AG04450 (cell line): ENCODE measurements at regions not wholly inside any gene's neighbourhood (a gene's known extent, or its start where the extent isn't known, plus 50 kb on each side); places are given as distances from the start of the nearest gene placed in this dataset.

Source experiments
- CTCF ChIA-PET: fragments of 300-600, 350-600 bp; formaldehyde crosslinking; extraction: SDS; loops from one replicate; lab custom pipeline; 2022; ENCODE audit warnings: antibody characterized with exemption, inconsistent platforms; lab: Charles Lee
- POLR2A ChIA-PET: fragments of 350-600 bp; formaldehyde crosslinking; extraction: SDS; loops from one replicate; lab custom pipeline; 2021; ENCODE audit warnings: antibody characterized with exemption, inconsistent platforms; lab: Yijun Ruan, JAX
- DNase-seq: peaks from one replicate; pipeline ENCODE4 v3.0.0-alpha.2; 2011; ENCODE audit warnings: low read depth, low spot score
- H3K27ac ChIP-seq: one replicate; pipeline ENCODE4 v1.5.1; 2012; ENCODE audit warnings: low read depth, low read length, control low read depth
- H3K27me3 ChIP-seq: one replicate; pipeline ENCODE4 v1.6.0; 2012; ENCODE audit warnings: low read length; ENCODE audit not compliant: control insufficient read depth, insufficient read depth
- H3K4me3 ChIP-seq: 2 replicates; pipeline ENCODE4 v1.5.1; 2011; ENCODE audit warnings: mild to moderate bottlenecking, low read depth, low read length, control low read depth
- H3K9me3 ChIP-seq: 2 replicates; pipeline ENCODE4 v1.5.1; 2012; ENCODE audit warnings: low read length; ENCODE audit not compliant: control insufficient read depth, insufficient read depth
- TF ChIP-seq, protein P1 (sequence below): IDR thresholded peaks from 2 replicates; pipeline ENCODE4 v1.5.1; 2011; ENCODE audit warnings: low read depth, low read length, control low read depth, inconsistent platforms

DNA sequence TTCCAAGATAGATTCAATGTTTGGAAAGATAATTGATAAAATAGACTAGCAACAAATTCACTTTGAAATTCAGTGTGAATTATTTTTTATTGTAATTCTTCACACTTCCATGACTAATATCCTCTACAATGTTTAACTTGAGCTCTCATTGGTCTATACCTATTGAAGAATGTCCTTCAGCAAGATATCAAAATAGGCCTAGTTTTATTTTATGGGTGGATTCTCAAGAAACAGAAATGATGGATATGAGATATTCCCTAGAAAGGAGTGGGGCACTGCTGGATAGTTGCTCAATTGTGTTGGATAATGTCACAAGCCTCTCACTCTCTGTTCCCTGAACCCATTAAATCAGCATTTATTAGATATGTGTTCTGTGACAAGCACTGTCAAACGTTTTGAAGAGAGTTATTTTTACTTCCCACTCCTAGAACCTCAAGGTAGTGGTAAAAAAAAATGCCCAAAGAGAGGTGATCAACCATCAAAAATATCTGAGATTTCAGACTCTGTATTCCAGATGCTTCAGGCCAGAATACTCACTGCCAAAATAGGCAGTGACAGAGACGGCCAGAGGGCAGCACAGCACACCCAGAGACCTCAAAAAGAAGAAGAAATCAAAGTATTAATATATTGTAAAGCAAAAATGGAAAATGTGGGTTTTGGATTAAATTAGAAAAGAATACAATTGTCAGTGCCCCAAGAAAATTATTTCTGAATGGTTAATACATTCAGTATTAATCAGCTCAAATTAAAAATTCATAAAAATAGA lies 87.5 kb downstream of the TRIB2 start:
- ChIA-PET POLR2A (no interaction called here), CTCF (interaction anchor here (1.1 kb wide), 1 partner anchor 25 kb away, joined by 3 read pairs; no protein-coding TSS in a partner anchor)
- TF ChIP-seq, protein P1, sequence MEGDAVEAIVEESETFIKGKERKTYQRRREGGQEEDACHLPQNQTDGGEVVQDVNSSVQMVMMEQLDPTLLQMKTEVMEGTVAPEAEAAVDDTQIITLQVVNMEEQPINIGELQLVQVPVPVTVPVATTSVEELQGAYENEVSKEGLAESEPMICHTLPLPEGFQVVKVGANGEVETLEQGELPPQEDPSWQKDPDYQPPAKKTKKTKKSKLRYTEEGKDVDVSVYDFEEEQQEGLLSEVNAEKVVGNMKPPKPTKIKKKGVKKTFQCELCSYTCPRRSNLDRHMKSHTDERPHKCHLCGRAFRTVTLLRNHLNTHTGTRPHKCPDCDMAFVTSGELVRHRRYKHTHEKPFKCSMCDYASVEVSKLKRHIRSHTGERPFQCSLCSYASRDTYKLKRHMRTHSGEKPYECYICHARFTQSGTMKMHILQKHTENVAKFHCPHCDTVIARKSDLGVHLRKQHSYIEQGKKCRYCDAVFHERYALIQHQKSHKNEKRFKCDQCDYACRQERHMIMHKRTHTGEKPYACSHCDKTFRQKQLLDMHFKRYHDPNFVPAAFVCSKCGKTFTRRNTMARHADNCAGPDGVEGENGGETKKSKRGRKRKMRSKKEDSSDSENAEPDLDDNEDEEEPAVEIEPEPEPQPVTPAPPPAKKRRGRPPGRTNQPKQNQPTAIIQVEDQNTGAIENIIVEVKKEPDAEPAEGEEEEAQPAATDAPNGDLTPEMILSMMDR, result no peak
- H3K9me3 ChIP-seq, result peaks cover 5% of the 10 kb centered on the region; the same call in 1 of the 2 replicates
- no peaks in the 10 kb centered on the region for H3K27me3 ChIP-seq
- H3K27ac ChIP-seq, result no peak overlapping the region
- H3K4me3 ChIP-seq, result no peak overlapping the region
- no peak for DNase-seq

DNA sequence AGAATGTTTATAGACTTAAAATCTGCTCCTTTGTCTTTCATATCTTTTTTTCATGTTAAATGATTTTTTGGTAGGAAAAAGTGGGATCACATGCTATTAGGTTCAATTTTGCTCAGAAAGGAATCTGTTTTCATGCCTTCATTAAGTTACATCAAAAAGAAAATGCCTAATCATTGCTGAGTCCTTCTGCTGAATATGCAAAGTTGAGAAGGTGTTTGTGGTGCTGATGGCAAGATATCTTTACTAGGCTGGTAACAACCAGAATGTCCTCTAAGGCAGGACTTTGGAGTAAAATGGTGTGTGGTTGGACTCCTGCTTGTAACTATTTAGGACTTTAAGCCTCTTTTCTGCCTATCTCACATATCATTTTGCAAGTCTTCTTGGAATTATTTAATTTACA lies 88.3 kb downstream of the TRIB2 start:
- TF ChIP-seq, protein P1, result no peak
- ChIA-PET CTCF (interaction anchor here (1.1 kb wide), 1 partner anchor 25 kb away, joined by 3 read pairs; no protein-coding TSS in a partner anchor), POLR2A (no interaction called here)

DNA sequence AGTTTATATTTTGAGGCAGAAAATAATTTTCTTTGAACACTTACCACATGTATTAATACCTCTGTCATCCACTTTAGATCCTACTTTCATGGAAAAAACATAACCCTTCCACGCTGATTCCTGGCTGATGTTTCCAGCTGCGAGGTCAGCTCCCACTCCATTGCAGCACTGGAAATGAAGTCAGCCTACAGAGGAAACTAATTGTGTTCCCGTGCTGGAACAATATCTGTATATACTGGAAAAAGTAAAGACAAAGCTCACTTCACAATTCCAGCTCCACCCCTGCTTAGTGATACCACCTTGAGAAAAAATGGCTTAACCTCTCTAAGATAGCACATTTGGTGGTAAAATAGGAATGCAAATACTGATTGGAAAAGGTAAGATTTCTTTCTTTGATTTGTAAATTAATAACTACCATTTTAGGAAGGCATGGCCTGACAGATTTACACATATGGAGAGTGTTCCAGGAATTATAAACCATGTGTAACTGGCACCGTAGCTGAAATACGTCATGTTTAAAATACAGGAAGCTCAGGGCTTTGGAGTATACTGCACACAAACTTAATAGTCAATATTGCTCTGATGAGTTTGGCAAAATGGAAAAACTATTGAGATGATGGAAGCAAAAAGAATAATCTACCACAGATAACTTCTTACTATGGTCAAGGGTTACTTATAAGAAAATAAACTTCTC lies 90.0 kb downstream of the TRIB2 start:
- no peak for DNase-seq
- POLR2A ChIA-PET, result no interaction called here
- TF ChIP-seq, protein P1, result no peak
- Histone ChIP-seq H3K27me3 (no peaks in the 10 kb centered on the region), H3K27ac (no peak overlapping the region), H3K9me3 (peaks cover 4% of the 10 kb centered on the region; the same call in 1 of the 2 replicates), H3K4me3 (no peak overlapping the region)
- CTCF ChIA-PET, result interaction anchor here (0.7 to 1.5 kb wide), 3 partner anchors 125 to 977 kb away, joined by 3 to 4 read pairs (median 3); no protein-coding TSS in a partner anchor

More for the DNA sequence above, 88.3 kb downstream of the TRIB2 start:
- no peak overlapping the region for H3K4me3 ChIP-seq
- H3K27ac ChIP-seq, result no peak overlapping the region
- H3K27me3 ChIP-seq, result no peaks in the 10 kb centered on the region
- H3K9me3 ChIP-seq, result peaks cover 5% of the 10 kb centered on the region; the same call in 1 of the 2 replicates
- no peak for DNase-seq

DNA sequence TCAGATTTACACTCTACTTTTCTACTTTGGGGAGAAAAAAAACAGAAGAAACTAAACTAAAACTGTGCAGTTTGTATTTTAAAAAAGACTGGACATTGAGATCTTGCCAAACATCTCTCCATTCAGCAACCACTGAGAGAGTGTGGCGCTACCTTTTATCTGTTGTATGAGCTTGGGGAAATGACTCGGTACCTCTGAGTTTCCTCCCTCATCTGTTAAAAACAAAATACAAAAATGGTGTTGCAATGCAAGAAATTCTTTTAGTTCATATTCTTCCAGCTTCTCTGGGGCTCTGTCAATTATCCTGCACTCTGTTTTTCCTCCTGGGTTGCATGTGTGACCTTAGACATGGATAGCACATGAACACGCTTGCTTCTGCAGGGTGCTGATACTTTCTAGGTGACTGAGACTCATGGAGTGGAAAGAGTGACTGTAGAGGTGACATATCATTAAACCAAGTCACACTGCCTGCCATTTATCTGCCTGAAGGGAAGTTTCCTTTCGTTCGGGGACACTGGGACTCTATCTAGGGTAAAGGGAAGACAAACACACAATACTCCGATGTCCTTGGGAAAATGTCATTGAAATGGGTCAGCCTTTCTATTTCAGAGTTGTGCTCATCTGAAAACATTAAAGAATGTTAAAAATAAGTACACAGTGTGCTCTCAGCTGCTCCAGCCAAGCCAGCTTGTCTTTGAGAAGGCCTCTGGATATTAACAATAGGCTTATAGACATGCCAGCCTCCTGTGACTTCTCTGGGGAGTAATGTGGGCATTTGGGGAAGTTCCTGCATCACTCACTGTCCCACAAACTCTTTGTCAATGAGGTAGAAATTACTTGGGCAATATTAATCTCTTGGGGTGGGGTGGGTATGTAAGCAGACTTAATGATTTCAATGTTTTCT lies 91.4 kb downstream of the TRIB2 start:
- H3K4me3 ChIP-seq, result no peak overlapping the region
- no peak for DNase-seq
- H3K27me3 ChIP-seq, result no peaks in the 10 kb centered on the region
- H3K27ac ChIP-seq, result no peak overlapping the region
- ChIA-PET POLR2A (interaction anchor here (0.7 kb wide), 1 partner anchor 19 kb away, joined by 3 read pairs; no protein-coding TSS in a partner anchor), CTCF (no interaction called here)
- TF ChIP-seq, protein P1, result no peak
- no peaks in the 10 kb centered on the region for H3K9me3 ChIP-seq
